NB4 (cell line): ENCODE measurements at regions not wholly inside any gene's neighbourhood (a gene's known extent, or its start where the extent isn't known, plus 50 kb on each side); places are given as distances from the start of the nearest gene placed in this dataset.

Experiments used
- CTCF ChIP-seq: IDR thresholded peaks from one replicate; pipeline ENCODE4 v1.5.1; 2012; ENCODE audit warnings: low read depth, low read length
- MYC ChIP-seq: IDR thresholded peaks from 2 replicates; pipeline ENCODE4 v1.6.1; 2011; ENCODE audit warnings: low read depth, low read length
- POLR2A ChIP-seq: IDR thresholded peaks from 2 replicates; pipeline ENCODE4 v1.6.1; 2011; ENCODE audit warnings: mild to moderate bottlenecking; ENCODE audit not compliant: insufficient read length; ENCODE audit errors: extremely low read depth

- TF ChIP-seq CTCF: no peak
- TF ChIP-seq POLR2A: no peak
- no peak for TF ChIP-seq MYC
These were observed 259.6 kb upstream of the TMTC1 start for GRCh38 chr12:30043151-30043847.
